Cardiac fibroblast (primary cell): ENCODE measurements at regions not wholly inside any gene's neighbourhood (a gene's known extent, or its start where the extent isn't known, plus 50 kb on each side); places are given as distances from the start of the nearest gene placed in this dataset.

ENCODE experiments used
- DNase-seq, 2 donors: peaks; one replicate each; pipeline versions ENCODE4 v3.0.0 to v3.0.0-alpha.2; 2010; ENCODE audit warnings: low read depth in 2 of 2
- H3K4me3 ChIP-seq, 2 donors: replicated peaks in 1 of 2; 1 replicate in 1 of 2; 2 replicates in 1 of 2; pipeline ENCODE4 v1.5.1; 2011; ENCODE audit warnings: low read depth in 2 of 2, low read length in 2 of 2, mild to moderate bottlenecking in 2 of 2, moderate library complexity in 1 of 2
- CTCF ChIP-seq: IDR thresholded peaks from one replicate; pipeline ENCODE4 v1.5.1; 2011; ENCODE audit warnings: low read depth, mild to moderate bottlenecking, low read length, inconsistent platforms

GRCh38 chr16:20181416-20181815 lies 107.7 kb upstream of the GPR139 start:
- TF ChIP-seq CTCF, result no peak
- no peak for DNase-seq
- H3K4me3 ChIP-seq, result no peak overlapping the region

GRCh38 chr16:20178297-20178696 lies 104.6 kb upstream of the GPR139 start:
- TF ChIP-seq CTCF, result no peak
- H3K4me3 ChIP-seq, result no peak overlapping the region
- no peak for DNase-seq

- TF ChIP-seq CTCF, result no peak
- DNase-seq, result no peak
- no peak overlapping the region for H3K4me3 ChIP-seq
Observed at GRCh38 chr16:20175358-20175757, 101.7 kb upstream of the GPR139 start.

GRCh38 chr16:20167323-20167722 lies 93.6 kb upstream of the GPR139 start:
- no peak for DNase-seq
- no peak overlapping the region for H3K4me3 ChIP-seq
- no peak for TF ChIP-seq CTCF

GRCh38 chr16:20166531-20167235 lies 93.0 kb upstream of the GPR139 start:
- no peak for DNase-seq
- H3K4me3 ChIP-seq, result no peak overlapping the region
- TF ChIP-seq CTCF, result no peak

- DNase-seq, result no peak
- no peak for TF ChIP-seq CTCF
- no peak overlapping the region for H3K4me3 ChIP-seq
Observed at GRCh38 chr16:20153444-20153843, 79.8 kb upstream of the GPR139 start.

GRCh38 chr16:20147091-20147490 lies 73.4 kb upstream of the GPR139 start:
- no peak overlapping the region for H3K4me3 ChIP-seq
- TF ChIP-seq CTCF, result no peak
- no peak for DNase-seq
